Activated CD4-positive, alpha-beta T cell treated with anti-CD3 and anti-CD28 coated beads, Interleukin-2, amount 10 ng/mL, durations not matched to agents 7 days and 5 days (primary cell): ENCODE measurements at regions not wholly inside any gene's neighbourhood (a gene's known extent, or its start where the extent isn't known, plus 50 kb on each side); places are given as distances from the start of the nearest gene placed in this dataset.
"Not testable (repeated sequence)": the region's sequence is repeated elsewhere in the genome, so short reads cannot be mapped to it uniquely, and the experiment has no call there.

ENCODE experiments used
- CTCF ChIA-PET: fragments of 350-600 bp; sonication (Branson Sonifier 250); formaldehyde crosslinking; loops from one replicate; lab custom pipeline; 2021; ENCODE audit warnings: antibody characterized with exemption; lab: Charles Lee
- POLR2A ChIA-PET: fragments of 350-600 bp; sonication (Branson Sonifier 250); formaldehyde crosslinking; loops from one replicate; lab custom pipeline; 2021; ENCODE audit warnings: antibody characterized with exemption; lab: Charles Lee
- DNase-seq: peaks from one replicate; pipeline ENCODE4 v3.0.0-alpha.2; 2020
- H3K27ac Mint-ChIP-seq: one replicate; pipeline ENCODE4 v1.8.0; 2021; ENCODE audit warnings: mild to moderate bottlenecking, moderate library complexity, mixed read lengths
- H3K27me3 Mint-ChIP-seq: one replicate; pipeline ENCODE4 v1.8.0; 2021; ENCODE audit warnings: mixed read lengths
- H3K36me3 Mint-ChIP-seq: one replicate; pipeline ENCODE4 v1.8.0; 2021; ENCODE audit warnings: low read depth, mixed read lengths
- H3K4me1 Mint-ChIP-seq: one replicate; pipeline ENCODE4 v1.8.0; 2021; ENCODE audit warnings: mixed read lengths
- H3K4me3 Mint-ChIP-seq: one replicate; pipeline ENCODE4 v1.8.0; 2021; ENCODE audit warnings: mild to moderate bottlenecking, moderate library complexity, mixed read lengths
- H3K9me3 Mint-ChIP-seq: one replicate; pipeline ENCODE4 v1.8.0; 2021; ENCODE audit warnings: mixed read lengths

DNA sequence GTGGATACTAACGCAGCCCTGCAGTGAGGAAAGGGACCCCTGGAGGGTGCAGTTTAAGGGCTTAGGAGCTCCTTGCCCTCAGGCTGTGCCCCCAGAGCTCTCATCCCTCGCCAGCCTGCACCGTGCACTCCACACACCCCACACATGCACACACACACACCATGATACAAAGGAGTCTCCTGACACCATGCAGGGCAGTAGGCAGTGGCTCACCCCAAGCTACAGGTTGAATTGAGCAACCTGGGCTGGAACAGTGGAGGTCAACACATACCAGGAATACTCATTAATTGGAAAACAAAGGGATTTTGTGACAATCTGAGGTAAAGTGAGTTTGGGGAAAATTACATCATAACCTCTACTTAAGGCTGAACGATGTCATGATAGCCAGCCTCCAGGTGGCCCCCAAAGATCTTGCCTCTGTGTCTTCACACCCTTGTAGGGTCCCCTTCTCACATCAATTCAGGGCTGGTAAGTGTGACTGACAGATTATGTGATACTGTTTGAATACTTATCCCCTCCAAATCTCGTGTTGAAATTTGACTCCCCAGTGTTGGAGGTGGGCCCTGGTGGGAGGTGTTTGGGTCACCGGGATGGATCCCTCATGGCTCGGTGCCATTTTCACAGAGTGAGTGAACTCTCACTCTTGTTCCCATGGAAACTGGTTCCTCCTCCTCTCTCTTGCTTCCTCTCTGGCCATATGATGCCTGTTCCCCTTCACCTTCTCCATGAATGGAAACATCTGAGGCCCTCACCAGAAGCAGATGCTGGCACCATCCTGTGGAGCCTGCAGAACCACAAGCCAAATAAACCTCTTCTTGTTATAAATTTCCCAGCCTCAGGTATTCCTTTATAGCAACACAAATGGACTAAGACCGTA lies 111.0 kb upstream of the RAB4A start:
- no peaks in the 10 kb centered on the region for H3K36me3 Mint-ChIP-seq
- no peak overlapping the region for H3K4me3 Mint-ChIP-seq
- ChIA-PET POLR2A (no interaction called here), CTCF (interaction anchor here (0.6 kb wide), 1 partner anchor 125 kb away, joined by 5 read pairs; no protein-coding TSS in a partner anchor)
- no peaks in the 10 kb centered on the region for H3K9me3 Mint-ChIP-seq
- no peak for DNase-seq
- H3K27ac Mint-ChIP-seq, result no peak overlapping the region
- H3K4me1 Mint-ChIP-seq, result peaks cover 24% of the 10 kb centered on the region
- no peaks in the 10 kb centered on the region for H3K27me3 Mint-ChIP-seq

DNA sequence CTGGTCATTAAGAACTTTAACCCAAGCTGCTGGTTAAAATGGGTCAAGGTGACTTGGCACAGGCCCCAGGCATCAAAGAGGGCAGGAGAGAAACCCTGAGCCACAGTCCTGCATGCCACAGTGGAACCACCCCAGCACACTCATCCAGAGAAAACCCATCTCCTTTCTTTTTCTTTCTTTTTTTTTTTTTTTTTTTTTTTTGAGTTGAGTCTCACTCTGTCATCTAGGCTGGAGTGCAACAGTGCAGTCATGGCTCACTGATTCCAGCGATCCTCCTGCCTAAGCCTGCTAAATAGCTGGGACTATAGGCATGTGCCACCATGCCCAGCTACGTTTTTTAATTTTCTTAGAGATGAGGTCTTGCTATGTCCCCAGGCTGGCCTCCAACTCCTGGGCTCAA lies 109.2 kb upstream of the RAB4A start:
- POLR2A ChIA-PET, result no interaction called here
- Mint-ChIP-seq H3K4me1 (peaks cover 18% of the 10 kb centered on the region), H3K4me3 (no peak overlapping the region), H3K27ac (no peak overlapping the region), H3K36me3 (no peaks in the 10 kb centered on the region), H3K9me3 (no peaks in the 10 kb centered on the region), H3K27me3 (no peaks in the 10 kb centered on the region)
- no peak for DNase-seq
- CTCF ChIA-PET, result interaction anchor here (0.7 kb wide), 1 partner anchor 1123 kb away, joined by 3 read pairs; no protein-coding TSS in a partner anchor

DNA sequence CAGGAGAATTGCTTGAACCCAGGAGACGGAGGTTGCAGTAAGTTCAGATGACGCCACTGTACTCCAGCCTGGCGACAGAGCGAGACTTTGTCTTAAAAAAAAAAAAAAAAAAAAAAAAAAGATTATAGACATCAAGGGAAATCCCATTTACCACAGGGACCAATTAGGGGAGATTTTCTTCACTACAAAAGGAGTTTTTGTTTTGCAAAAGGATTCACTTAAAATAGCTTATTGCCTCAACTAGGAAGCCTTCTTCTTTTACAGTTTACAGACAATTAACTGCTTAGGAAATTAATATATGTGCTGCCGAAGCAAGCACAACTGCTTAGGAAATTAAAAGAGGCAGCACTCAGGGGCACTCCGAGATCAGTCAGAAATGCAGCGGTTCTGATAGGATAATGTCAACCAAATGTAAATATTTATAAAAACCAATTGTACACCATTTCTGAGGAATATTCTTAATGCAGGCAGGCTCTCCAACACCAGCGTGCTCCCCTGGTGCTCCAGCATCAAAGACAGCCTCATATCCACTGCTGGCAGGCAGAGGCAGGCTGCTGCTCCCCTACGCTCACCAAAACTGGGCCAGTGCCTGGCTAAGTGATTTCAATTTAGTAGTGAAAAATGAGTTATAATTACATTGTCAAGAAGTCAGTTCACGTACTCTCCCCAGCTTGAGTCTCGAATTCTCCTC lies 107.9 kb upstream of the RAB4A start:
- Mint-ChIP-seq H3K27ac (no peak overlapping the region), H3K36me3 (no peaks in the 10 kb centered on the region), H3K27me3 (peaks cover 2% of the 10 kb centered on the region), H3K9me3 (no peaks in the 10 kb centered on the region), H3K4me1 (peaks cover 13% of the 10 kb centered on the region), H3K4me3 (no peak overlapping the region)
- DNase-seq, result no peak
- CTCF ChIA-PET, result interaction anchor here (0.6 to 0.7 kb wide), 2 partner anchors 19 to 20 kb away, joined by 3 read pairs; no protein-coding TSS in a partner anchor
- POLR2A ChIA-PET, result no interaction called here

DNA sequence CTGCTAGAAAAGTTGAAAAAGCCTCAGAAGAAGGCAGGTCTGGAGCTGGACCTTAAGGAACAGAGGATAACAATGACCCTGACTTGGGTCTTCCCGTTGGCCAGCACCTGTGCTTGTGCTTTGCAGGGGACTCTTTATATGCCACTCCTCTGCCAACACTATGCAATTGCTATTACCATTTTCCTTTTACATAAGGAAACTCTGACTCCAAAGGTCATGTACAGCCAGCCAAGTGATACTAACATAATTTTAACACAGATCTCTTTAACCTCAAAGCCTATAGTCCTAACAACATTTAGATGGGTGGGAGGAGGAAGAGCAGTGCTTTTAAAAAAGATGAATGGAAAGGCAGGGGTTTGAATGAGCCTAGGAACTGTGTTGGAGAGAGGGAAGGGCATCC lies 106.6 kb upstream of the RAB4A start:
- H3K27ac Mint-ChIP-seq, result no peak overlapping the region
- POLR2A ChIA-PET, result no interaction called here
- H3K4me3 Mint-ChIP-seq, result no peak overlapping the region
- peaks cover 2% of the 10 kb centered on the region for H3K27me3 Mint-ChIP-seq
- no peak for DNase-seq
- H3K9me3 Mint-ChIP-seq, result no peaks in the 10 kb centered on the region
- no peaks in the 10 kb centered on the region for H3K36me3 Mint-ChIP-seq
- H3K4me1 Mint-ChIP-seq, result peaks cover 6% of the 10 kb centered on the region
- CTCF ChIA-PET, result no interaction called here

DNA sequence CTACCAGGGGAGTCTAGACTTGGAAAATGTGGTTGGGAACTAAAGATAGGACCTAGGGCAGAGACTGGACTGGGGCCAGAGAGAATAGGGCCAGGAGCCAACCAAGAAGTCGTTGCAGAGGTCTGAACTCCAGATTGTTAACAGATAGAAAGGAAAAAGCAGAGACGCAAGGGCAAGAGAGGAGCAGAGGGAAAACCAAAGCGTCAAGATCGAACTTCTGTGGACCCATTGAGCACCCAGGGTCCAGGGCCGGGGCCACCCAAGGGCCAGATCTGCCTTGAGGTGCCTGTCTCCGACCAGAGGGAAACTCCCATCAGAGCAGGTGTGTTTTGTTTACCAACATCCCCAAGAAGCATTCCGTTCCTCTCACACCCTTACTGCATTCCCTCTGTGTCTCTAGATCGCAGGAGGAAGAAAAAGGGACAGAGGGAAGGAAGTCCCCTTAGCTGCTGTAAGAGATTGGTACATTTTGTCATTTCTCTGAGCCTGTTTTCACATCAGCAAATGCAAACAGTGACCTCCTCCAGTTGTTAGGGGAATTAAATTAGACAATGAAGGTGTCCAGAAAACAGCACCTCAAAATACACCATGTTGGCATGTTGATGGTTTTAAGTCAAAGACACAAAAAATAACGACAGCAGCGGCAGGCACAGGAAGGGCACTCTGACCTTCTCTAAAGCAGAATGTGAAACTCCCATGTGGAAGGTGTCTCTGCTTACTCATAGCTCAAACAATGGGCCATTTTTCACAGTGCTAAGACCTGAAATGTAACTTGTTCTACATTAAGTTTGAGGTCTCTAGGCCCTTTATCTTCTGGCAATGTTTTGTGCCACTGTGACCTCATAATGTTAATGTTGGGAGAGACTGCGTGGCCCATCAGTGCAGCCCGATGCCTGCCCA lies 105.8 kb upstream of the RAB4A start:
- Mint-ChIP-seq H3K27ac (no peak overlapping the region), H3K27me3 (peaks cover 2% of the 10 kb centered on the region), H3K4me3 (no peak overlapping the region), H3K36me3 (no peaks in the 10 kb centered on the region), H3K9me3 (no peaks in the 10 kb centered on the region), H3K4me1 (peaks cover 6% of the 10 kb centered on the region)
- CTCF ChIA-PET, result interaction anchor here (0.7 kb wide), 1 partner anchor 9 kb away, joined by 3 read pairs; no protein-coding TSS in a partner anchor
- no peak for DNase-seq
- POLR2A ChIA-PET, result no interaction called here

DNA sequence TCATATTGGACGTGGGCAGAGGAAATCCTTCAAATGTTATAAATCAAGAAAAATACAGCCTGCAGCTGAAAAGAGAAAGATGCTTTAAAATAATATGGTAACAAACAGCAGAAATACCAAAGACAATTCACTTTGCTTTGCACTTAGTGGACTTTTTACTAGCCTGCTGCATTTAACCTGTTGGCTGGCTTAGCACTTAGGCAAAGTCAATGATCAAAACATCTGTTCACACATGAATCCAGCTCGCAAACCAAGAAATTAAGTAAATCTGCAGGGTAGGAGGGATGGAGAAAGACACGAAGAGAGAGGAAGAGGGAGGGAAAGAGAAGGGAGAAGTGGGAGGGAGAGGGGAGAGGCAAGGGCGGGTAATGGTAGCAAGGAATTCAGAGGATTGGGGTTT lies 103.6 kb upstream of the RAB4A start:
- no peaks in the 10 kb centered on the region for H3K9me3 Mint-ChIP-seq
- CTCF ChIA-PET, result interaction anchor here (0.9 to 1.5 kb wide), 2 partner anchors 11 to 21 kb away, joined by 3 to 5 read pairs; no protein-coding TSS in a partner anchor
- H3K27me3 Mint-ChIP-seq, result peaks cover 2% of the 10 kb centered on the region
- H3K4me3 Mint-ChIP-seq, result no peak overlapping the region
- H3K4me1 Mint-ChIP-seq, result peaks cover 6% of the 10 kb centered on the region
- POLR2A ChIA-PET, result interaction anchor here (0.7 kb wide), 1 partner anchor 38 kb away, joined by 4 read pairs; no protein-coding TSS in a partner anchor
- H3K36me3 Mint-ChIP-seq, result no peaks in the 10 kb centered on the region
- no peak overlapping the region for H3K27ac Mint-ChIP-seq
- no peak for DNase-seq

DNA sequence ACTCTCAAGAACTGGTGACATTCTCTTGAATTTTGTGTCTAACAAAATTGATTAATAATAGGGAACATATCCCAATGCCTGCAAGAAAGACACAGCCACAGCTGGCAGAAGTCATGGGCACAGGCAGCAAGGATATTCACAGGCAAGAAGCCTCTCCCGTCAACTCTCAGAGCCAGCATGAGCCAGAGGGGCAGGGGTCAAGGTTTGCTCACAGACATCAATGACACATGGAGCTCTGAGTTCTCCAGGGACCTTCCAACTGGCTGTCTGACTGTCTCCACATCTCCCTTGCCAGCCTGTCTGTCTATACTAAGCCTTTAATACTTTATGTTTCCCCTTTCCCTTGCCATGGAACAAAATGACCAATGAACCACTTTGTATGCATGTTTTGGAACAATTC lies 101.5 kb upstream of the RAB4A start:
- ChIA-PET CTCF (interaction anchor here (1.9 kb wide), 1 partner anchor 17 kb away, joined by 4 read pairs; no protein-coding TSS in a partner anchor), POLR2A (no interaction called here)
- Mint-ChIP-seq H3K27ac (no peak overlapping the region), H3K36me3 (no peaks in the 10 kb centered on the region), H3K4me3 (no peak overlapping the region), H3K27me3 (peaks cover 2% of the 10 kb centered on the region), H3K4me1 (peaks cover 6% of the 10 kb centered on the region), H3K9me3 (no peaks in the 10 kb centered on the region)
- DNase-seq, result no peak

DNA sequence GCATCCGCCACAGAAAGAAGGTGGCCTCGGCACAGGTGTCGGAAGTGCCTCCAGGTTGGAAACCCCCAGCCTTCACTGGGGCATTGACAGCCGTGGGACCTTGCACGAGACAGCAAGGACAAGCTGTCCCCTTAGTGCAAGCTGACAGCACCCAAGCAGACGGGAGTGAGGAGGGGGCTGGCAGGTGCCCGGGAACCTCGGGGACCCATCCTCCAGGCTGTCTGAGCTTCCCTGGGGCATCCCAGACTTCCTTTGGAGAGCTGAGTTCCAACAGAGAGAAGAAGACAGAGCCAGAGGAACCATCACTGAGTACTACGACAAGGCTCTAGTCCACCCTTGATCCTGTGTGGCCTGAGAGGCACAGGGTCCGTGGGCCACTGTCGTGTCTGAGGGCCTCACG lies 100.6 kb upstream of the RAB4A start:
- no peak overlapping the region for H3K27ac Mint-ChIP-seq
- ChIA-PET POLR2A (no interaction called here), CTCF (interaction anchor here (0.5 to 1.9 kb wide), 2 partner anchors 16 to 434 kb away, joined by 3 to 4 read pairs; no protein-coding TSS in a partner anchor)
- DNase-seq, result no peak
- no peak overlapping the region for H3K4me3 Mint-ChIP-seq
- no peaks in the 10 kb centered on the region for H3K9me3 Mint-ChIP-seq
- peaks cover 2% of the 10 kb centered on the region for H3K27me3 Mint-ChIP-seq
- H3K36me3 Mint-ChIP-seq, result no peaks in the 10 kb centered on the region
- peaks cover 5% of the 10 kb centered on the region for H3K4me1 Mint-ChIP-seq

DNA sequence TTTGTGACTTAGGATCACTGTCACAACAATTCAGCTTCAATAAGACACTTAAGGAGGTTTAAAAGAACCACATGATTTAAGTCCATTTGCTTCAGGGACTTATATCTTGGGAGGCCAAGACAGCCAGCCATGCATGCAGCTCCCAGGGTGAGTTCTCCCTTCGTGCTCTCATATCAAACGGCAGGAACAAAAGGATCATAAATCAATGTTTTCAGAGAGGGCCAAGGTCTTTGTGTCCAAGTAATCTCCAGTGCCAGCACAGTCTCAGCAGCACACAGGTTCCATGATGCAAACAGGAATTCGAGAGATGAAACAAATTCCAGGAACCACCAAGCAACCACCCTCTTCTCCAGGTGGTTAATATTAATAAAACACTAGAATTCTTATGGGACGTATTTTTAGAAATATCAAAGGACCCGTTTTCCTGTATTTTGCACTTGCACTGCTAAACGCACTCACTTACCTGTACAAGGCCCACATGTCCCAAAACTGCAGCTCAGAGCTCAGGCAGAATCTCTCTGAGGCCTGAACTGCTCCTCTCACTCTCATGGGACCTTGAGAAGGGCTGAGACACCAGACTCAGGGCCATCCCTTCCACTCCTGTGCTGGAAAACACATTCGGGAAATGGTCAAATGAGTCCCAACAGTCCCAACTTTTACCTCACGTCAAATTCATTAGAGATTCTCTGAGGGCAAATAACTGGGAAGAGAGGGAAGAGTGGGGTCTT lies 100.0 kb upstream of the RAB4A start:
- POLR2A ChIA-PET, result no interaction called here

DNA sequence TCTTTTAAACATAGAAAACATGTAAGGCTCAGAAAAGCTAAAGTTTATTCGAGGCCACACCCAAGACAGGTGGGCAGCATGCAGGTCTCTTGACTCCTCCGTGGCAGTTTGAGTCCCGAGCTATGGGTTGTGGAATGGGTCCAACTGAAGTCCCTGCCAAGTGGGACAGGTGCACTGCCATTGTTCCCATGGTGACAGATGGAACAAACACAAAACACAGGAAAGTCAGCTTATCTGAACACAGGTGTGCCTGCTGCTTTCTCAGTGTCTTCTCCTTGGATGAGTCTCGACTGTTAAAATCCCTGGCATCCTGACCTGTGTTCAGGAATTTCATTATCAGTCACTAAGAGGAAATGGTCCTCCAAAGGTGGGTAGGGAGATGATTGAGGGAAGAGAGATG lies 99.0 kb upstream of the RAB4A start:
- Mint-ChIP-seq H3K4me1 (no peaks in the 10 kb centered on the region), H3K4me3 (no peak overlapping the region), H3K27ac (no peak overlapping the region), H3K27me3 (peaks cover 2% of the 10 kb centered on the region), H3K36me3 (no peaks in the 10 kb centered on the region), H3K9me3 (no peaks in the 10 kb centered on the region)
- DNase-seq, result no peak
- ChIA-PET POLR2A (no interaction called here), CTCF (interaction anchor here (1.3 kb wide), 1 partner anchor 879 kb away, joined by 3 read pairs; no protein-coding TSS in a partner anchor)

More for the DNA sequence above, 100.0 kb upstream of the RAB4A start:
- DNase-seq, result no peak
- H3K4me3 Mint-ChIP-seq, result no peak overlapping the region
- H3K27me3 Mint-ChIP-seq, result peaks cover 2% of the 10 kb centered on the region
- H3K36me3 Mint-ChIP-seq, result no peaks in the 10 kb centered on the region
- no peaks in the 10 kb centered on the region for H3K4me1 Mint-ChIP-seq
- CTCF ChIA-PET, result interaction anchor here (1.3 to 1.9 kb wide), 2 partner anchors 15 to 878 kb away, joined by 3 to 4 read pairs; no protein-coding TSS in a partner anchor
- H3K27ac Mint-ChIP-seq, result no peak overlapping the region
- no peaks in the 10 kb centered on the region for H3K9me3 Mint-ChIP-seq

DNA sequence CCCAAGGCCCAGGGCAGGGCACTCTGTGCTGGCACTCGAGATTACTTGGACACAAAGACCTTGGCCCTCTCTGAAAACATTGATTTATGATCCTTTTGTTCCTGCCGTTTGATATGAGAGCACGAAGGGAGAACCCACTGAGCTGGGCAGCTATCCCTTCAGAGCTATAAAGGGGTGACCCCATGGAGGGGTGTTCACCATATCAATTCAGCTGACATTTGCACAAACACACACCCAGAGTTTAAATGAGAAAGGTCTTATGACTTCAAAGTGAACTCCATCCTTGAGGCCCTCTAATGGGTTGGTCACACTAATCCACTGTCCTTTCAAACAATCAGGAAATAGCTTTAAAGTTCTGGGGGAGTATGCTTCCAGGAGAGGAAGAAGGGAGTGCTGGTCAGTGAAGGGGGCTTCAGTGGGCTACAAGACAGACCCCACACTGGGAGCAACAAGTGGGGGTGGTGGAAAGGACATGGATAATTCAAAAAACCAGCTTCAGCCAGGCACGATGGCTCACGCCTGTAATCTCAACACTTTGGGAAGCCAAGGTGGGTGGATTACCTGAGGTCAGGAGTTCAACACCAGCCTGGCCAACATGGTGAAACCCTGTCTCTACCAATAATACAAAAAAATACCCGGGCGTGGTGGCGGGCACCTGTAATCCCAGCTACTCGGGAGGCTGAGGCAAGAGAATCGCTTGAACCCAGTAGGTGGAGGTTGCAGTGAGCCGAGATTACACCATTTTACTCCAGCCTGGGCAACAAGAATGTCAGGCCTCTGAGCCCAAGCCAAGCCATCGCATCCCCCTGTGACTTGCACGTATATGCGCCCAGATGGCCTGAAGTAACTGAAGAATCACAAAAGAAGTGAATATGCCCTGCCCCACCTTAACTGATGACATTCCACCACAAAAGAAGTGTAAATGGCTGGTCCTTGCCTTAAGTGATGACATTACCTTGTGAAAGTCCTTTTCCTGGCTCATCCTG lies 97.1 kb upstream of the RAB4A start:
- H3K27ac Mint-ChIP-seq, DNase-seq, H3K4me1 Mint-ChIP-seq, H3K36me3 Mint-ChIP-seq, H3K9me3 Mint-ChIP-seq, H3K27me3 Mint-ChIP-seq, POLR2A ChIA-PET, H3K4me3 Mint-ChIP-seq: not testable (repeated sequence)
- CTCF ChIA-PET, result interaction anchor here (0.6 to 1.6 kb wide), 4 partner anchors 9 to 433 kb away, joined by 3 to 4 read pairs (median 3); no protein-coding TSS in a partner anchor
